Stimulated activated CD8-positive, alpha-beta memory T cell treated with anti-CD3 and anti-CD28 coated beads, Interleukin-7, amount 100 ng/mL, for 24 hours (primary cell): ENCODE measurements at regions not wholly inside any gene's neighbourhood (a gene's known extent, or its start where the extent isn't known, plus 50 kb on each side); places are given as distances from the start of the nearest gene placed in this dataset.
"Not testable (repeated sequence)": the region's sequence is repeated elsewhere in the genome, so short reads cannot be mapped to it uniquely, and the experiment has no call there.

Experiments
- DNase-seq: peaks from one replicate; pipeline ENCODE4 v3.0.0-alpha.2; 2020; ENCODE audit warnings: low read depth

GRCh38 chr22:25456300-25457043 is 108.0 kb upstream of the GRK3 start:
- not testable (repeated sequence) for DNase-seq

DNA sequence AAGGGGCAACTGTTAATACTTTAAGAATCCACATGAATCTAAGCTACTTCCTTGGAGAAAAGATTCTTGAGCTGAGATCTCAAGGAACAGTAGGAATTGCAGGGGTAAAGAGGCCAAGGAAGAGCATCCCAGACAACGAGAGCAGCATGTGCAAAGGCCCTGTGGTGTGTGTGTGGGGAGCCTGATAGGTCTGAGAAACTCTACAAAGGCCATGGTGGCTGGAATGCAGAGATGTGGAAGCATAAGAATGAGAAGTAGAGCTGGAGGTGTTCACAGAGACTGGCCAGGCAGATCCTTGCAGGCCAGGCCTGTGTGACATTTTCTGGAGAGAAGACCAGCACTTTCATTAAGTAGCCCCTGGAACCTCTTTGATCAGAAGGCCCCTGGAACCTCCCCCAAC is 105.8 kb upstream of the GRK3 start:
- DNase-seq: not testable (repeated sequence)

DNA sequence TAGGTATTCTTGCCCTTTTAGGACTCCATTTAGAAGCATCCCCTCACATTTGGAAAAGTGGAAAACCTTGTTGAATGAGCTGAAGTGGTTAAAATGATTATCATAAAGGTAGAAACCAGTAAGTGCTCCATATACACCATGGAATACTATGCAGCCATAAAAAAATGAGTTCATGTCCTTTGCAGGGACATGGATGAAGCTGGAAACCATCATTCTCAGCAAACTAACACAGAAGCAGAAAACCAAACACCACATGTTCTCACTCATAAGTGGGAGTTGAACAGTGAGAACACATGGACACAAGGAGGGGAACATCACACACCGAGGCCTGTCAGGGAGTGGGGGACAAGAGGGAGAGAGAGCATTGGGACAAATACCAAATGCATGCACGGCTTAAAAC is 103.8 kb upstream of the GRK3 start:
- DNase-seq: not testable (repeated sequence)

GRCh38 chr22:25461301-25461700 is 103.2 kb upstream of the GRK3 start:
- DNase-seq: no peak

DNA sequence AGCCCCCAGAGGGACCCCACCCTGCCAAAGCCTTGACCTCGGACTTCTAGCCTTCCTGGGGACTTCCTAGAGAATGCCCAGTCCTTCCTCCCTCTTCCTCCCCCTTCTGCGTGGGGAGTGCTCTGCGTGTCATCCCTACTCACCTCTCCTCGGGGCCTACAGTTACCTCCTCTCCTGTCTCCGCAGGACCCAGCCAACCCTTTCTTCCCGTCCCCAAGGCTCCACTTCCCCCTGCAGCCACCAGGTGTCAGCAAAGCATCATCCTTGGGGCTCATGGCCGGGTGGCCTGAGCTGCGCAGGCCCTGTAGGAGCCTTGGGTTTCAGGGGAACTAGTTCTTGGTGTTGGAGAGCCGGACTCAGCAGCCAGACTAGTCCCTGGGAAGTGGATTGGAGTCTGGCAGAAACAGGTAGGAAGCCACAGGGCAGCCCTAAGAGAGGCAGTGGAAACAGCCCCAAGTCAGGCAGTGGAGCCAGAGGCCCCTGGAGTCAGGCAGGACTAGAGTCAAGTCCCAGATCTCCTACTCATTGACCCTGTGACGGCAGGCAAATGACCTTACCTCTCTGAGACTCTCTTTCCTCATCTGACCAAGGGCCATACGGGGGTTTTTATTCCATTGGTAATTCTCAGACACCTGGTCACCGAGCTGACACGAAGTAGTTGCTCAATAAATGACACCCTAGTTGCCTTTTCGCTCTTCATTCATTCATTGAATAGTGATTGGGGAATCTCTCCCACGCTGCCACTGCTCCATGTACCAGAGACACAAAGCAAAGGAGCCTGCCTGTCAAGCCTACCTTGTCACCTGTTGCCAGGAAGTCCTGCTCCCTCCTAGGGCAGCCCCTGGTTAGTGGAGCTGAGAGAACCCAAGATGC is 101.8 kb upstream of the GRK3 start:
- peak; percentile 54 for DNase-seq

DNA sequence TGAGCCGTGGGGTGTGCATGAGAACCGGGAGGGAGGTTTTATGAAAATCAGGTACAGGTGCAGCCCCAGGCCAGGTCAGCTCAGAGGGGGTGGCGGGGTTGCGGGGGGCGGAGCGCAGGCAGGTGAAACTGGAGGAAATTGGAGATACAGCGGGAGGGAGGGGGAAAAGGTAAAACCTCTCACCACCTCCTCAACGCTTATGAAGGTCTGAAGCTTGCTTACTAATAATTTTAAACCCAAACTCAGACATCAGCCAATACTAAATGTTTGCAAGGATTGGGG is 101.2 kb upstream of the GRK3 start:
- DNase-seq: not testable (repeated sequence)

- not testable (repeated sequence) for DNase-seq
Measured at GRCh38 chr22:25464326-25464725, 100.1 kb upstream of the GRK3 start.

GRCh38 chr22:25465949-25466348 is 98.5 kb upstream of the GRK3 start:
- DNase-seq: no peak

GRCh38 chr22:25472382-25472781 is 92.1 kb upstream of the GRK3 start:
- DNase-seq: no peak

GRCh38 chr22:25475257-25476022 is 89.0 kb upstream of the GRK3 start:
- no peak for DNase-seq

DNA sequence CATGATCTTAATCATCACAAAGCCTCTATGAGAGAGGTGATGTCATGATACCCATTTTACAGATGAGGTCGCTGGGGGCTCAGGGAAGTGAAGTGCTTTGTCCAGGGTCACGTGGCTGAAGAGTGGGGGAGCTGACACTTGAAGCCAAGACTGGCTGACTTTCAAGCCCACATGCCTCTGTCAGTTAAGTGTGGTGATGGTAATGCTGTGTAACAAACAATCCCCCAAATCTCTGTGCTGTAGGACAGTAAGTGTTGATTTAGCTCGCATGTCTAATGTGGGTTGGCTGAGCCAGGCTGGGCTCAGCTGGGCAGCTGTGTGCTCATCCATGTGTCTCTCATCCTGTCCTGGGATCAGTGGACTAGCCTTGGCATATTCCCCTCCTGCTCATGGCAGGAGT is 87.1 kb upstream of the GRK3 start:
- no peak for DNase-seq

DNA sequence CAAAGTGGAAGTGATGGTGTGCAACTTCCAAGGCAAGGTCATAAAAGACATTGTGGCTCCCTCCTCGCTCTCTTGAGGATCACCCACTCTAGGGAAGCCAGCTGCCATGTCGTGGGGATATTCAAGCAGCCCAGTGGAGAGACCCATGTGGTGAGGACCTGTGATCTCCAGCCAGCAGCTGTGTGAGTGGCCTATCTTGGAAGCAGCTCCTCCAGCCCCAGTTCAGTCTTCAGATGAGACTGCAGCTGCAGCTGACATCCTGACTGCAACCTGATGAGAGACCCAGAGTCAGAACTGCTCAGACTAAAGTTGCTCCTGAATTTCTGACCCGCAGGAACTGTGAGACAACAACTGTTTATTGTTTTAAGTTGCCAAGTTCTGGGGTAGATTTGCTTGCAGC is 86.4 kb upstream of the GRK3 start:
- no peak for DNase-seq

- no peak for DNase-seq
Measured at GRCh38 chr22:25478528-25478927, 85.9 kb upstream of the GRK3 start.

GRCh38 chr22:25480868-25481267 is 83.6 kb upstream of the GRK3 start:
- DNase-seq: not testable (repeated sequence)

- DNase-seq: no peak
Measured at GRCh38 chr22:25482091-25482760, 82.2 kb upstream of the GRK3 start.

DNA sequence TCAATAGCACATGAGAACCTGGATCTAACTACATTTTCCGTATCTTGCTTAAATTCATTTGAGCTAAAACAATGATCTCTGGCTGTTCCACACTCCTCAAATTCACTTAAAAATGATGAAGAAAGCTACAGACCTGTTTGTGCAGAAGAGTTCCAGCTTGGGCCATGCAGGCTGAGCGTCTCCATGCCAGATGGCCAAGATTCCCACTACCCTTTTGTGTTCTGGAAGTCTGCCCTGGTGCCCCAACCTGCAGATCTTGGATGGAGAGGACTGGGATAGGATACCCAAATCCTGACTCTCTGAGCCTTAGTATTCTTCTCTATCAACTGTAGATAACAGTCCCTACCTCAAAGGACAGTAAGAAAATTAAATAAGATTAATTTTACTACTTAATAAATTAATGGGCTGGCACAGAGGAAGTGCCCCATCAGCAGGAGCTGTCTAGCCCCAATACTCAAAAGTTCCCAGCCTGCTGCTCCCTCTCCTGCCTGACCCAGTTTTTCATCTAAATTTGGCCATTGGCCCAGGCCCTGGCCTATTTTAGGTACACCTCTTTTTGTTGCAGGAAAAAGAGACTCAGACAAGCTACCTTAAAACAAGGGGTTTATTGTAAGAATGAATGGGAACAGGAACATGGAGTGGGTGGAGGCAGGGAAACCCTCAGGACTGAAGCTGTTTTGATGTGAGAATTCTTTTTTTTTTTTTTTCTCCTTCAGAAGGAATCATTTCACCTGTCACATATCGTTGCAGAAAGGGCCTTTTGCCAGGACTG is 81.4 kb upstream of the GRK3 start:
- no peak for DNase-seq

DNA sequence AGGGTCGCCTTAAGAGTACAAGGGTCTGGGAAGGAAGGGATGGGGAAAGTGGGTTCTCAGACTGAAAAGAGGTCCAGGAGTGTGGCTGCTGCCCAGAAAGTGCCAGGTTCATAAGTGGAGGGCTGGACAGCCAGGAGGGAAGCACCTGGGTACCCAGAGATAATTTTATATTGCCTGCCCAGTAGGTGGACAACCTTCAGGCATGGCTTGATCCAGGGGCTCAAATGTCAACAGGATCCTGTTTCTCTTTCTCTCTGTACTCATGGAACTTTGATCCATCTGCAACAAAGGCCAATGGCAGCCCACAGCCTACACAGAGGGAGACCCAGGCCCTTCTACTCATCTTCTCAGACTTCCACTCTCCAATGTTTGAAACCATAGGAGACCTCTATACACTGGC is 80.5 kb upstream of the GRK3 start:
- no peak for DNase-seq

DNA sequence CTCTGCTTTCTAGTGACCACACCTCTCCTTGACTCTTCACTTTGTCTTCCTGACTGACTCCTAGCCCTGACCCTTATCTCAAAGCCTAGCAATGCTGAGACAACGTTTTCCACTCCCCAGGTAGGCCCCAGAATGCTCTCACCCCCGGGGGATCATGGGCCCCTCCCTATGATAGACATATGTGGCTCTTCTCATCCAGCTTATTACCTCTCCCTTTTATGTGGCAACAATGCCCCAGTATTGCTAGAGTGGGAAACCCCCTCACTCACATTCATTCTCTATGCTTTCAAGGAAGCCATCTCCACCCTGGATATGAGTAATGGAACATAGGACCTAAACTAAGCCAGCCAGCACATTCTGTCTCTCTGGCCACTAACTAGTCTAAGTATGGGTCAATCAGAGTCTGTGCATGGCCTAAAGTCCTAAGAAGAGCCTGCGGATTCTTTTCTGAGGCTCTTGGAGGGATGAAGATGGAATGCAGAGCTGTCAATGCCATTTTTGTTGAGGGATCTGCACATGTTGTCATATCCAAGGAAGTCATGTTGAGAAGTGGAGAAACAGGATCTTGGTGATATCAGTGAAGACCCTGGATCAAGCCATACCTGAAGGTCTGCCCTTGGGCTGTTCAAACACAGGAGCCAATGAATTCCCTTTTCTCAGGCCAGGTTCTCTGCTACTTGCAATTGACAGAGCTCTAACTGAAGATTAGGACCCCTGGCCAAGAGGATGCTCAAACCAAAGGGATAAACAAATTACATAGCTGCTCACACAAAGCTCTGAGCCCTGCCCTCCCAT is 79.8 kb upstream of the GRK3 start:
- no peak for DNase-seq

DNA sequence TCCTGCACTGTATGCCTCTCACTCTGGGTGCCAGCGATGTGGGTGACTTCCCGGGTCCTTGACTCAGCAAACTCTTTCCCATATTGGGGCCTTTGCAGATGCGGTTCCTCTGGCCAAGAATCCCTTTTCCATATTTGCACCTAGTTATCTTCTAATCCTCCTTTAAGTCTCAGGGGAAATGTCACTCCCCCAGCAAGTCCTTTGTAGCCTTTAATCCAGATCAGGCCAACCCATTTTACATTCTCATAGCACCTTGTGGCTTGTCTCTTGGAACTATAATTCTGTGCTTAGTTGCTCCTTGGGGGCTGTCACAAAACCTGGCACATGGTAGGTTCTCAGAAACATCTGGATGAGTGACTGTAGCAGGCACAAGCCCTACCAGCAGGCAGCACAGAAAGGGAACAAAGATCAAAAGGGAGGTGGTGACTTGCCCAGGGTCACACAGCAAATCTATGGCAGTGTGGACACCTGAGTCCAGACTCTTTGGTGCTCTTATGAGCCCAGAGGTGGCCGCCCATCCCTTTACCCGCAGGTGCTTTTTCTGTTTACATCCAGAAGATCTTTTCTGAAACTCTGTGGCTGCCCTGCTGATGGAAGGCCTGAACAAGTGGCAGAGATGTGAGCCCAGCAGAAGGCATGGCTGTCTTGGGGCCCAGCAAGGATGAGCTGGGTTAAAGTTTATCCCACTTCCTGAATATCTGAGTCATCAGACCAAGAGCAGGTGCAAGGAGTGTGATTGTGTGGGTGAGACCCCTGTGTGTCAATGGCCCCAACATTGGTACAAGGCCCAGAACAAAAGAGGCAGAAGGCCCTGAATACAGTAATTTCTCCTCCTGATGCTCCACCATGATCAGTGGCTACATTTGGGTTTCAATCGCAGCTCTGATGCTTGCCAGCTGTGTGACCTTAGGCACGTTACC is 78.6 kb upstream of the GRK3 start:
- DNase-seq: no peak

DNA sequence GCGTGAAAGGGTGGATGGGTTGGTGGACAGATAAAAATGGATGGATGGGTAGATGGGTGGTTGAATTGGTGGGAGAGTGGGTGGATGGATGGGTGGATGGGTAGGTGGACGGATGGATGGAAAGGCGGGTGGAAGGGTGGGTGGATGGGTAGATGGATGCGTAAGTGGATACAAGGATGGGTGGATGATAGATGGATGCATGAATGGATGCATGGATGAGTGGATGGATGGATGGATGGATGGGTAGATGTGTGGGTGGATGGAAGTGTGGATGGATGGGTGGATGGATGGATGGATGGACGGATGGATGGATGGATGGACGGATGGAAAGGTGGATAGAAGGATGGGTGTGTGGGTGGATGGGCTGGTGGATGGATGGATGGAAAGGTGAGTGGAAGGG is 77.0 kb upstream of the GRK3 start:
- DNase-seq: no peak
